Stimulated activated CD4-positive, alpha-beta T cell treated with anti-CD3 and anti-CD28 coated beads, TNF-alpha, amount 100 ng/mL, for 24 hours (primary cell): ENCODE measurements at regions not wholly inside any gene's neighbourhood (a gene's known extent, or its start where the extent isn't known, plus 50 kb on each side); places are given as distances from the start of the nearest gene placed in this dataset.

Source experiments
- DNase-seq, 3 experiments: peaks; one replicate each; pipeline ENCODE4 v3.0.0-alpha.2; 2020; ENCODE audit warnings: low read depth in 3 of 3

DNA sequence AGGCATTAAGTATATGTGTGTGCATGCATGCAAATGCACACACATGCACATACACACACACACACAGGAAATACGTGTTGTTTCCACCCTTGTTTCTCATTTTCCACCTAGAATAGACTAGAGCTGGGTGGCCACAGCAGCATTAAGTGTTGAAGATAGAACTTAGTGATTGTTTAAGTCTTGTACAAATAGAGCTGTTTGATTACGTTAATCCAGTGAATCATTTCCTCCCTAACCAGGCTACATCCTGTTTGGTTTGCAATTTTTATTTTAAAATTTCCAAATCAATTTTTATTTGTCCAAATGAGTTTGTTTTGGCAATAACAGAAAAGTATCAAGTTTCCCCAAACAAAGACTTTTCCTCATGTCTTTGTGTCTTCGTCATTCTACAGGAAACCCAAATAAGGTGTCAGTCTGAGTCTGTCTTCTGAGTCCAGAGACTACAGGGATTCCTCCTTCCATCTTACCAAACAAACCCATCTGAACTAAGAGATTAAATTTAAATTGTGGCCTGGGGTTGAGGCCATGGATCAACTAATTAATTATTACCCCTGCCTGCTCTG lies 74.6 kb upstream of the GALNT5 start:
- no peak for DNase-seq

DNA sequence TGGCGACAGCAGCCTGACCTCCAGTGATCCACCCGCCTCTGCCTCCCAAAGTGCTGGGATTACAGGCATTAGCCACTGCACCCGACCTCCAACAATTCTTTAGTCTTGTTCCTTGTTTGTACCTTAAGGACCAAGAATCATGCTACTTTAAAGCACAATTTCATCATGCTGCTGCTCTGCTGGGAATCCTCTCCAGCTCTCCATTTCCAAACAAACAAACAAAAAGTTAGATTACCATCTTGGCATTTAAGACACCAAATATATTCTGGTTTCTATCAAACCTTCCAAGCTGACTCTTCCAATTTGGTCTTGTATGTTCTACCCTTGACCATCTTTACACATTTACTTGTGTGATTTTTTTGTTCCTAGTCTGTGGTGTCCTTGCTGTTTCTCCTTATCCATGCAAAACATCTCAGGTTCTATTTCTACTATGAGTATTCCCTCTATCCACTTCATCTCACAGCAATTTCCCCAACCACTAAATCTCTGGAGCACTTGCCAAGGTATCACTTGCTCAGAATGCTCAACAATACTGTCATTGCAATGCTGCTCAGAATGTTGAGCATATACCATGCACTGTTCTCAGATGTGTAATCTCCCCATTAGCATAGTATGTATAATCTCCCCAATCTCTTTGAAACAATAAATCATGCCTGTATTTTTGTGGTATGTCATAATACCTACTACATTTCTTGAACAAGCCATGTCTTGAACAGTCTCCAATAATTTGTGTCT lies 73.2 kb upstream of the GALNT5 start:
- no peak for DNase-seq

DNA sequence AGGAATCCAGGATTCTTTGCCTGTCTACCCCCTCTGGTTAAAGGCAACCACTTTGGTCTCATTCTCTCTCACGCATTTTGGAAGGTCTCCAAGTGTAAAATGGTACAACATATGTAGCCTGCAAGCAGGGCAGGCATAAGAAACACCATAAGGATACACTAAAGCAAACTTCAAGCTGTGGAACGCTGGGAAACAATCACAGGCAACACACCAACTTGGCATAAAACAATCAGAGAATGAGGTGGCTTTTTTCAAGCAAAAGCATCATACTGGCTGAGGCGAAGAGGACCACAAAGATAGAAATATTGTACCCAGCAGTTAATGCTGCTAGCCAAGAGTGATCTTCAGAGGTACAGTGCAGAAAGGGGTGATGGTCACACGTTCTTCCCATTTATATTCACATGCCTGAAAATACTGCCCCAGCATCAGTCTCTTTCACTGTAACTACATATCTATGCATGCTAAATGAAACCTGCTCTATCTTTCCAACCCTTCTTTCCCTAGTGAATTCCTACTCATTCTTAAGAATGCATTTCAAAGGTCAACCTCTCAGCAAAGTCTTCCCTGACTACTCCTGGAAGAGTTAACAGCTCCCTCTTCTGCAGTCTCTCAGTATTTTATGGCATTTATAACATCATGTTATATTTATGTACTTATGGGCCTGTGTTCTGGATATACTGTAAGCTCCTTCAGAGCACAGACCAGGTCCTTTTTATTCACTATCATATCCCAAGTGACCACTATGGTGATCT lies 71.9 kb upstream of the GALNT5 start:
- no peak for DNase-seq

DNA sequence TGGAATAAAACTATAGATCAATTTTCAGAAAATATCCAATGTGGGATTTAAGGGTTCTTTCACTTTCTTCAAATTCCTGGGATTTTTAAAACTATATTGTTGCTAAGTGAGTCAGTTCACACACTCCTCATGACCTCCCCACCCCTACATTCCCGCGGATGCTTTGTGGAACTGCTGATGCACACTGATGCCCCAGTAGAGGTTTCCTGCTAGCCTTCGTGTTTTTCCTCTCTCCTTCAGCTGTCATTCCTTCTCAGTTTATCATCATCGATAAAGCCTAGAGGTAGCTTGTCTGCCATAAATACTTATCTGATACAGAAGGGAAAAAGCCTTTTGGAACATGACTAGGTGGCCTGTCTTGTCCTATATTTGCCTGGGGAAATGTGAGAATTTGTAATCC lies 67.4 kb upstream of the GALNT5 start:
- DNase-seq: no peak

DNA sequence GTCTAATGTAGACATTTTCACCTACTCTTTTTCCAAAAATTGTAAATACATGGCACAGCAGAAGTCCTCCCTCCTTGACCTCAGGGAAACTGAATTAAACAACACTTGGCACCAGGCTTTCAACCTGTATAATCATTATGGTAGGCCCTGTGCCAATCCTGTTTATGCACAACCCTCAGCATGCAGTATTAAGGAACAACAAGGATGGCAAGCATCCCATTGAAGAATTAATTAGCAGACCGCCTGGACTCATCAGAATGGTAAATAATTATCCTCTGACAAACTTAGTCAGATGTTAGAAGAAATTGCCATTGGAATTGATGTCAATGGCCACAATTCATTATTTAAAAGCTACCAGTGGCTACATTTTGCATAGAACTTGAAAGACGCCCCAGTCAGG lies 66.3 kb upstream of the GALNT5 start:
- DNase-seq: no peak

DNA sequence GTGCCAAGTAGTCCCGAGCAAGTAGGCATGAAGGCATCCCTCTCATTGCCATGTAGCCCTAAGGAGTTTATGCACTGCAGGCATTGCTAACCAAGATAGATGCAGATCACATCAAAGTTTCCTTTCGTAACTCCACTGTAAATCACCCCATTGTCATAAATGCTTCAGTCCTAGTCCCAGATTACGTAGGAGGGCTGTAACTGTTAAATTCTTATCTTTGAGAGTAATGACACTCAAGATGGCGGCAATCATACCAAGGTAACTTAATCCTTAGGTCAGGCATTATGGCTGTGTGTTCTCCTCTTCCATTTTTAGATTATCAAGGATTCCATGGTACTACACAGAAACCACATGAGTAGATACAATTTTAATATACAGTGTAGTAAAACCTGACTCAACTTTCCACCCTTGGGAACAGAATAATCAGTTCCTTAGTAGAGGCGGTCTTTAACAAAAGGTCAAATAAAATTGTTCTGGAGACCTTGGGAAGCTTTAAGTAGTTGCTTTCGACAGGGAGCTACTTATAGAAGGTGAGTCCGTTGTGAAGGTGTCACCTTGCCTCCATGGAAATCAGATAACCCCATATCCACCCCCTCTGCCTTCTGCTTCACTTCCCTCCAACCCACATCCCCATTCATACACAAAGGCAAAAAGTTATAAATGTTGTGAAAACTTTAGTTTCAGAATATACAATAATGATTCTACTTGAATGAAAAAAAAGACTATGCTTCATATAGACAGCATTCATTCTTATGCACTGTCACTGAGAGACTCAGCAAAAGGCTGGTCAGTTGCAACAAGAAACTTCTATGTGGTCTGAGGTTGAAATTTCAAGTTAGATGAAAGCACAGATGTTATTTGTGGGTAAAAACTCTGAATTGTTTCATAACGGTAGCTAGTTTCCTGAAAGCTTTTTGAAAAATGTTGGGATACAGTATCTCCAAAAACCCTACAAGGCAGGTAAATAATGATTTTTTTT lies 64.8 kb upstream of the GALNT5 start:
- no peak for DNase-seq

DNA sequence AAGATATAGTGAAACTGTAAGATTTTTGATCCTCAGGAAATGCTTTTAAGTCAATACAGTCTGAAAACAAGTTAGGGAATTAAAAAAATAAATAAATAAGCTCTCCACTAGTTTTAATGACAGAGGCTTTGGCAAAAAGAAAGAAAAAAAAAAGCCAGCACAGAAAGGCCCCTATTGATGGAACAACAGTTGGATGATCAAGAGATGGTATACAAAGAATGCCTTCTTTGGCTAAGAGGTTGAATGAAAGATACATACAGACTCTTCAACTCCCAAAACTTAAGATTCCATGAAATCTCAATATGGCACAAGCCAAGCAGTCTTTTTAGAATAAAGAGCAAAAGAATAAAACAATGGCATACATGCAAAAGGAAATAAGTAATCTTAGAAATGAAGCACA lies 64.0 kb upstream of the GALNT5 start:
- DNase-seq: no peak

DNA sequence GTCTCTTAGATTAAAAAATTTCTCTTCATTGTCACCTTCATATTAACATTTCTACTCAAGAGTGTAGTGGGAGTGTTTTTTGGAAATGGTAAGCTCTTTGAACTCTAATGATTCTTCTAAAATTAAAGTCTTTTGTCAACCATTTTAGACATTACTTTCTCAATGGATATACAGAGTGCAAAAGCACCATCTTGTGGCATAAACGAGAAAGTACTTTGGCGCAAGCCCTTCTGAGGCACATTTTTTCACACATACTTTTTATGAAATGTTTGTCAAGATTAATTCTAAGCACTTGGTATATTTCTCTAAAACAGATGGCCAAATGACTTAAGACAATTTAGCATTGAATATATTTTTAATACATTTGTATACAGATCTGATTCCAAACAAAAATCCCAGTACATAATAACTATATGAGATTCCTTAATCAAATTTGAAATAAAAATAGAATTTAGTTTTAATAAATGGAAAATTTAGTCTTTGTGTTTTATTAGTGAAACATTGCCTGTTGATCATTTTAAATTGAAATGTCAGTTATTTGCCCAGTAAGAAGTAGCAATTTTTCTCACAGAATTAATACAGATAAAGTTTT lies 63.3 kb upstream of the GALNT5 start:
- DNase-seq: peak in 1 of 3 experiments; percentile 6

DNA sequence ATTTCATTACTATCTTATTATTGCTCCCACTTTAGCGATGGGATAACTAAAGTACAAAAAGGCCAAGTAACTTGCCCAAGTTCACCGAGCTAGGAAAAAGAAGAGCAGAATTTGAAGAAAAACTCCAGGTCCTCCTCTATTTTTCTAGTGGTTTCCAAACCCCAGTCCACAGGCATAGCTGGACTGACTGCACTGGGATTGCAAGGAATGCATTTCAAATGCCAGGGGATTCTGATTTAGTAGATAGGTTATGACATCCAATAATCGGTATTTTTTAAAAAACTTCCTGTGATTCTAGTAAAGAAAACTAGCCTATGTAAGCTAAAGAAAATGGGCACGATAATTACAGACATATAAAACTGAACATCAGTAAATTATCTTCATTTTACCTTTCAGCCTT lies 62.7 kb upstream of the GALNT5 start:
- DNase-seq: no peak

DNA sequence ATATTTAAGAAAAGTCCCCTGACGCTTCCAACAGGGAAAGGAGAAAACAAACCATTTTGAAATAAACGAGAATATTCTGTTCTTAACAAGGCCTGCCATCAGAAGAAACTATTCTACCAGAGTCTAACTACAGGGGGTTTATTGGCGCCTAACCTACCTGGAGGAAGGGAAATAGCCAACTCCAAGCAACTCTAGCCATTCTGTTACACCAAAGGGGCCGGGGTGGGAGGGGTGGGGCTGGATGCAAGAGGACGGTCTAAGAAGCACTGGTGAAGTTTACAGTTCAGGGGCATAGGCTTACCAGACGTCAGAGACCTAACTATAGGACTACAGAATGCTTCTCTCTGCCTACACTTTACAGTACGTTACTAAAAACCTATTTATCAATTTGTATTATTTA lies 60.5 kb upstream of the GALNT5 start:
- no peak for DNase-seq

DNA sequence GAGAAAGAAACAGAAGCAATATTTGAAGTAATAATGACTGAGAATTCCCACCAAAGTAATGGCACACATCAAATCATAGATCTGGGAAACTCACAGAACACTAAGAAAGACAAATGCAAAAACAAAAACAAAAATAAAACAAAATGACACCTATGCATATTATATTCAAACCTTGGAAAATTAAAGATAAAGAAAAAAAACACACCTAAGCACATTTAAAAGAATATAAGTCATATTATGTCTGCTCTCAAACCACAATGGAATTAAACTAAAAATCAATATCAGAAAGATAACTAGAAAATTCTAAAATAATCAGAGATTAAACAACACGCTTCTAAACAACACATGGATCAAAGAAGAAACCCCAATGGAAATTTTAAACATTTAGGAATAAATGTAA lies 59.7 kb upstream of the GALNT5 start:
- no peak for DNase-seq

DNA sequence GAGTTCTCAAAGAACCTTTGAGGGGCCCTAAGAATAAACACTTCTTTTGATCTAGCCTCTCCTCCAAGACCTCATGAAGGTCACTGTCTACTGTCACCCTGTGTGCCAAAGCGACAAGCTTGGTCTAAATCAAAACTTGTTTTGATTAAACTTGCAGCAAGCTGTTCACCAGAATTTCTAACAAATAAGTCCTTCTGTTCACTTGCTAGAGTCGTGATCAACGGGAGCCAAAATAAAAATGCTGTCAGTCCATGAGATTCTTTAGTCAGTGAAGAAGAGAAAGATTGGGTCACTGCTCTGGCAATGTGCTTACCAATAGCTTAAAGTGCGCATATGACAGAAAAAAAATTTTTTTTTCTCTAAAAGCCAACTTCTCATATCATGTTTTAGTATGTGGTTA lies 53.9 kb upstream of the GALNT5 start:
- no peak for DNase-seq

DNA sequence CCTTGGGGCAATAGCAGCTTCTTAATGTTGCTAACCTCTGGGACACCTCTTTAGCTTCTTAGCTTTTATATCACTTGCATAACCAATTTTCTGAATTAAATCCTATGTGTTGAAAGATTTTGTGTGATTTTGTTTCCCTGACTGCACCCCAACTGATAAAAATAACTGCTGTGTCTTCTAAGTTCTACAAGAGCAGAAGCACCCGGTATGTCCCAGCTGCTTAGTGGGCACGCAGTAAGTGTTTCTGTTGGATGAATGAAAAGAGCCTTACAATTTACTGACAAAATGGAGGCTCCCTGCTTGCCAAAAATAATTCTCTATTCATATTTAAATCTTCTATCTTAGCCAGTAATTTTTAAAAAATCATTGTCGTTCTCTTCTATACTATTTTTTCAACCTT lies 53.1 kb upstream of the GALNT5 start:
- DNase-seq: no peak

DNA sequence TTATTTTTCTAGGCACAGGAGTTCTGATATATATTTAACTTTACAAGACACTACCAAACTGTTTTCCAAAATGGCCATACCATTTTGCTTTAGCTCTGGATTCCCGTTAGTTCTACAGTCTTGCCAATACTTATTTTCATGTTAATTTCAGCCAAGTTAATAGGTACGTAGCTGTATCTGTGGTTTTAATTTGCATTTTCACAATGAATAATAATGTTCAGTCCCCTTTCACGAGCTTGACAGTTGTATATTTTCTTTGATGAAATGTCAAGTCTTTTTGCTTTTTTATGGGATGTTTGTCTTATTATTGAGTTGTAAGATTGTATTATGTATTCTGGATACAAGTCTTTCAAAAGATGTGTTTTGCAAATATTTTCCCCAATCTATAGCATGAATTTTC lies 50.6 kb upstream of the GALNT5 start:
- DNase-seq: no peak
